B cell (primary cell): ENCODE measurements at regions not wholly inside any gene's neighbourhood (a gene's known extent, or its start where the extent isn't known, plus 50 kb on each side); places are given as distances from the start of the nearest gene placed in this dataset.
"Not testable (repeated sequence)": the region's sequence is repeated elsewhere in the genome, so short reads cannot be mapped to it uniquely, and the experiment has no call there.

Experiments
- ATAC-seq: fragments of 200-7000 bp; cut with Tn5 transposase; one replicate; pipeline ENCODE4 v1.10.0; 2021; ENCODE audit warnings: low read depth, mild to moderate bottlenecking, moderate number of reproducible peaks, moderate library complexity
- CTCF ChIA-PET: fragments of 350-600 bp; sonication (Branson Sonifier 250); formaldehyde crosslinking; loops from one replicate; lab custom pipeline; 2021; ENCODE audit warnings: antibody characterized with exemption, inconsistent platforms; lab: Charles Lee
- POLR2A ChIA-PET: fragments of 350-600 bp; sonication (Branson Sonifier 250); formaldehyde crosslinking; loops from one replicate; lab custom pipeline; 2021; ENCODE audit warnings: antibody characterized with exemption; lab: Charles Lee
- DNase-seq: peaks from one replicate; pipeline ENCODE4 v3.0.0; 2013
- H2AFZ ChIP-seq: 2 replicates; pipeline ENCODE4 v1.6.1; 2012; ENCODE audit warnings: mild to moderate bottlenecking, low read depth, low read length; ENCODE audit not compliant: insufficient read depth, poor library complexity, severe bottlenecking
- H3K27ac ChIP-seq, 2 donors: 1 replicate in 1 of 2; 2 replicates in 1 of 2; pipeline ENCODE4 v1.5.1; 2012 to 2013; ENCODE audit warnings: low read length in 2 of 2, mild to moderate bottlenecking in 2 of 2, moderate library complexity in 1 of 2
- H3K27me3 ChIP-seq, 4 experiments: fragments of 200-600 bp in 1 of 4; sonication (generic) in 1 of 4; replicated peaks in 1 of 4; 1 replicate in 2 of 4; 2 replicates in 2 of 4; pipeline versions ENCODE4 v1.6.1 to v1.7.0; 2013 to 2016; ENCODE audit warnings: low read length in 3 of 4, mild to moderate bottlenecking in 2 of 4, mixed read lengths in 1 of 4, moderate library complexity in 1 of 4; ENCODE audit not compliant: insufficient read depth in 4 of 4, control insufficient read depth in 3 of 4; ENCODE audit errors: control extremely low read depth in 1 of 4
- H3K36me3 ChIP-seq, 2 experiments: replicated peaks in 1 of 2; 1 replicate in 1 of 2; 2 replicates in 1 of 2; pipeline versions ENCODE4 v1.6.1 to v1.7.1; 2013; ENCODE audit warnings: low read length in 1 of 2; ENCODE audit not compliant: insufficient read depth in 2 of 2, control insufficient read depth in 1 of 2; ENCODE audit errors: control extremely low read depth in 1 of 2, extremely low read depth in 1 of 2
- H3K4me1 ChIP-seq, 2 donors: fragments of 200-600 bp in 1 of 2; sonication (generic) in 1 of 2; 1 replicate in 1 of 2; 2 replicates in 1 of 2; pipeline versions ENCODE4 v1.5.1 to v1.6.1; 2013 to 2017; ENCODE audit warnings: low read length in 2 of 2; ENCODE audit not compliant: control insufficient read depth in 2 of 2, insufficient read depth in 2 of 2
- H3K4me2 ChIP-seq: replicated peaks from 2 replicates; pipeline ENCODE3; 2012; ENCODE audit warnings: mild to moderate bottlenecking, low read depth, low read length; ENCODE audit not compliant: poor library complexity, severe bottlenecking
- H3K4me3 ChIP-seq, 5 experiments: fragments of 200-600 bp in 1 of 5; sonication (generic) in 1 of 5; 1 replicate in 3 of 5; 2 replicates in 2 of 5; pipeline versions ENCODE4 v1.5.1 to v1.7.0; 2011 to 2016; ENCODE audit warnings: low read length in 4 of 5, mild to moderate bottlenecking in 4 of 5, low read depth in 2 of 5, control low read depth in 1 of 5, moderate library complexity in 1 of 5; ENCODE audit not compliant: insufficient read depth in 1 of 5; ENCODE audit errors: control extremely low read depth in 1 of 5, extremely low read depth in 1 of 5
- H3K79me2 ChIP-seq: fragments of 200-600 bp; sonication (generic); one replicate; pipeline ENCODE4 v1.6.0; 2016; ENCODE audit warnings: low read length; ENCODE audit not compliant: control insufficient read depth, insufficient read depth
- H3K9ac ChIP-seq: fragments of 200-600 bp; sonication (generic); 2 replicates; pipeline ENCODE4 v1.6.1; 2017; ENCODE audit warnings: mild to moderate bottlenecking, low read length, moderate library complexity
- H3K9me3 ChIP-seq, 3 donors: one replicate each; pipeline versions ENCODE4 v1.6.1 to v1.7.1; 2013; ENCODE audit warnings: low read length in 2 of 3; ENCODE audit not compliant: control insufficient read depth in 2 of 3, insufficient read depth in 1 of 3; ENCODE audit errors: control extremely low read depth in 1 of 3
- H4K20me1 ChIP-seq: 2 replicates; pipeline ENCODE4 v1.6.0; 2012; ENCODE audit warnings: mild to moderate bottlenecking, low read length; ENCODE audit not compliant: insufficient read depth, control insufficient read depth, poor library complexity, severe bottlenecking
- H3K27ac Mint-ChIP-seq: one replicate; pipeline ENCODE4 v1.8.0; 2021; ENCODE audit warnings: mixed read lengths
- H3K27me3 Mint-ChIP-seq: one replicate; pipeline ENCODE4 v1.8.0; 2021; ENCODE audit warnings: mixed read lengths
- H3K4me1 Mint-ChIP-seq: one replicate; pipeline ENCODE4 v1.8.0; 2021; ENCODE audit warnings: mixed read lengths
- H3K4me3 Mint-ChIP-seq: one replicate; pipeline ENCODE4 v1.8.0; 2021; ENCODE audit warnings: mixed read lengths
- H3K9me3 Mint-ChIP-seq: one replicate; pipeline ENCODE4 v1.8.0; 2022; ENCODE audit warnings: mixed read lengths; ENCODE audit not compliant: insufficient read depth
- WGBS: methylation state at CpG from one replicate; pipeline ENCODE4 v1.1.5; 2013; ENCODE audit warnings: missing lambda C conversion rate; ENCODE audit not compliant: insufficient coverage; 5-methylcytosine and 5-hydroxymethylcytosine counted together
- intact Hi-C: fragments of 100-400 bp; cut with micrococcal nuclease; formaldehyde crosslinking; loops from one replicate; pipeline ENCODE4 v1.10.0; 2022

DNA sequence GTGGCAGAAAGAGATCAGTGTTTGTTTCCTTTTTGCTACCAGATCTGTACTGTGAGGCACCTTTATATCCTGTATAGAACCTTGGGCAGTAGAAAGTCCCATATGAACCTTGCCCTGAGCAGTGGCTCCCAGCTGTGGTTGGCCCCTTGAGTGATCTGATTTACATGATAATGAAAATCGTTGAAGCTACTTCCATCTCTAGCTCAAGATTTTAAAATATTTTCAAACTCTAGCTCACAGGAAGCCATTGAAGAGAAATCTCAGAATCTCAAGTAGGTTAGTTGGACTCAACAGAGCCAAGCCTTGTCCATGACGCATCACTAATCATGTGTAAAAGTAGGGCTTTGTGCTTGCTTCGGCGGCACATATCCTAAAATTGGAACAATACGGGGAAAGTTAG lies 74.8 kb downstream of the CCDC74A start:
- H3K9me3 ChIP-seq, H2AFZ ChIP-seq, H3K27ac Mint-ChIP-seq, ATAC-seq, H3K4me3 ChIP-seq, H3K4me3 Mint-ChIP-seq, DNase-seq, H3K36me3 ChIP-seq, H3K27ac ChIP-seq, H3K4me1 Mint-ChIP-seq, H4K20me1 ChIP-seq, H3K27me3 Mint-ChIP-seq, POLR2A ChIA-PET, CTCF ChIA-PET, H3K79me2 ChIP-seq, intact Hi-C loops, H3K4me2 ChIP-seq, H3K9me3 Mint-ChIP-seq, H3K4me1 ChIP-seq, H3K9ac ChIP-seq, H3K27me3 ChIP-seq: not testable (repeated sequence)
- WGBS, result no CpG with 5 or more reads among the region's 5 CpGs

DNA sequence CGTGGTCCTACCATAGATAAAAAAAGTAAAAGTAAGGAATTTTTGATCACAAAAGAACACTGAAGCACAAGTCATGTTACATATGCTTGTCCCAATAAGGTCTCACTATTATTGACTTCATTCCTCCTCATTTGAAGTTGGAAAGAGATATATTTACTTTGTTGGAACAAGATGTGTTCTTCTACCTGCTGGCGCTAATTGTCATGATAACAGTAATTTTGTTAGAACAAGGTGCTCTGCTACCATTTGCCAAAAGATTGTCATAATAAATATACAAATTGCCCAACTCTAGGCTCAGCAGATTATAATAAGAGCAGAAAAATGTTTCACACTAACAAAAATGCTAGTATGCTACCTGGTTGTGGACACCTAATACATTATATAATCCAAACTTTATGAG lies 77.0 kb downstream of the CCDC74A start:
- H3K27me3 Mint-ChIP-seq, H3K4me3 ChIP-seq, H3K4me2 ChIP-seq, H3K4me3 Mint-ChIP-seq, H3K27ac Mint-ChIP-seq, DNase-seq, CTCF ChIA-PET, H3K4me1 Mint-ChIP-seq, intact Hi-C loops, H3K27ac ChIP-seq, H2AFZ ChIP-seq, H3K27me3 ChIP-seq, H4K20me1 ChIP-seq, H3K9ac ChIP-seq, H3K79me2 ChIP-seq, H3K9me3 Mint-ChIP-seq, H3K4me1 ChIP-seq, POLR2A ChIA-PET, H3K36me3 ChIP-seq, H3K9me3 ChIP-seq, ATAC-seq: not testable (repeated sequence)
- no CpG with 5 or more reads among the region's 2 CpGs for WGBS

DNA sequence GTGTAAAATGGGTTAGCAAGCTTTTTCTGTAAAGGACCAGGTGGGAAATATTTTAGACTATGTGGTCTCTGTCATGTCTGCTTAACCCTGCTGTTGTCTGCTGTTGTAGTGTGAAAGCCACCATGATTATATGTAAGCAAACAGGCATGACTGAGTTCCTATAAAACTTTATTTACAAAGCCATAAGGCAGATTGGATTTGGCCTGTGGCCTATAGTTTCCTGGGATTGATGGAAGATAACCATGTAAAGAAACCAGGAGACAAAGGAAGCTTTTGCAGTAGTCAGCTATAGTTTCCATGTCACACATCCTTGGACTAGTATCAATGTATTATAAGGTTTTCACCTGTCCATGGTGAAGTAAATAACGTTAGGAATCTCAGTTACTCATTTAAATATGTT lies 78.7 kb downstream of the CCDC74A start:
- H4K20me1 ChIP-seq, H3K9me3 Mint-ChIP-seq, H3K4me3 Mint-ChIP-seq, POLR2A ChIA-PET, H3K27me3 ChIP-seq, CTCF ChIA-PET, H3K4me1 ChIP-seq, H3K9me3 ChIP-seq, ATAC-seq, H3K27ac Mint-ChIP-seq, H3K27me3 Mint-ChIP-seq, H3K4me1 Mint-ChIP-seq, H3K9ac ChIP-seq, DNase-seq, H3K4me3 ChIP-seq, intact Hi-C loops, H3K36me3 ChIP-seq, H3K27ac ChIP-seq, H3K79me2 ChIP-seq, H2AFZ ChIP-seq, H3K4me2 ChIP-seq: not testable (repeated sequence)
- WGBS, result no CpG with 5 or more reads among the region's 1 CpG

- DNase-seq, intact Hi-C loops, H2AFZ ChIP-seq, H3K9me3 Mint-ChIP-seq, H3K9me3 ChIP-seq, H3K4me3 Mint-ChIP-seq, H3K9ac ChIP-seq, H3K27ac Mint-ChIP-seq, H4K20me1 ChIP-seq, H3K4me1 Mint-ChIP-seq, POLR2A ChIA-PET, H3K27ac ChIP-seq, H3K36me3 ChIP-seq, ATAC-seq, H3K4me3 ChIP-seq, CTCF ChIA-PET, H3K4me1 ChIP-seq, H3K79me2 ChIP-seq, H3K4me2 ChIP-seq, H3K27me3 ChIP-seq, H3K27me3 Mint-ChIP-seq: not testable (repeated sequence)
- 86% methylated on average over 1 of the region's 5 CpGs for WGBS
Measured at GRCh38 chr2:131607056-131607455, 79.4 kb downstream of the CCDC74A start.
